Transverse colon (tissue), 4 donors: ENCODE measurements at regions not wholly inside any gene's neighbourhood (a gene's known extent, or its start where the extent isn't known, plus 50 kb on each side); places are given as distances from the start of the nearest gene placed in this dataset.

Experiments
- DNase-seq: peaks from one replicate; pipeline ENCODE4 v3.0.0-alpha.2; 2019
- H3K27ac ChIP-seq, 4 donors: fragments of 200-600 bp; sonication (generic); 2 replicates each; pipeline ENCODE4 v1.5.1; 2016 to 2018; ENCODE audit warnings: inconsistent platforms in 4 of 4
- H3K27me3 ChIP-seq: fragments of 200-600 bp; sonication (generic); 2 replicates; pipeline ENCODE4 v1.5.1; 2017; ENCODE audit warnings: inconsistent platforms
- H3K36me3 ChIP-seq, 4 donors: fragments of 200-600 bp; sonication (generic); 2 replicates each; pipeline ENCODE4 v1.5.1; 2017 to 2019; ENCODE audit warnings: inconsistent platforms in 4 of 4
- H3K4me1 ChIP-seq, 4 donors: fragments of 200-600 bp; sonication (generic); 2 replicates each; pipeline ENCODE4 v1.5.1; 2017 to 2020; ENCODE audit warnings: inconsistent platforms in 4 of 4
- H3K4me3 ChIP-seq, 4 donors: fragments of 200-600 bp; sonication (generic); 1 replicate in 1 of 4; 2 replicates in 3 of 4; pipeline versions ENCODE4 v1.5.1 to v1.6.1; 2017 to 2019; ENCODE audit warnings: inconsistent platforms in 4 of 4
- H3K9me3 ChIP-seq, 2 donors: fragments of 200-600 bp; sonication (generic); 2 replicates each; pipeline ENCODE4 v1.5.1; 2017 to 2019; ENCODE audit warnings: inconsistent platforms in 2 of 2
- EP300 ChIP-seq: sonication (generic); formaldehyde crosslinking; IDR thresholded peaks from one replicate; pipeline ENCODE4 v1.6.1; 2017; ENCODE audit warnings: antibody characterized with exemption, low read depth
- POLR2A ChIP-seq: fragments of 450-650 bp; IDR thresholded peaks from one replicate; pipeline ENCODE4 v1.6.1; 2016; ENCODE audit warnings: antibody characterized with exemption, mild to moderate bottlenecking, moderate library complexity
- POLR2AphosphoS5 ChIP-seq, 3 donors: sonication (generic); formaldehyde crosslinking; IDR thresholded peaks; one replicate each; pipeline ENCODE4 v1.6.1; 2016; ENCODE audit warnings: antibody characterized with exemption in 3 of 3
- WGBS, 2 donors: methylation state at CpG; one replicate each; pipeline ENCODE4 v1.1.5; 2018; ENCODE audit warnings: low coverage in 1 of 2; 5-methylcytosine and 5-hydroxymethylcytosine counted together
- in situ Hi-C, 4 donors: fragments of 200-750 bp; cut with MboI; loops; one replicate each; pipeline versions ENCODE4 v1.15.0 to v1.15.1; 2017; ENCODE audit warnings: low sequenced_read_pairs in 3 of 4, low pct_ligation_motif_present in 1 of 4, low pct_unique_long_range_greater_than_20kb in 1 of 4
- intact Hi-C: fragments of 100-400 bp; cut with DNase I; formaldehyde crosslinking; loops from one replicate; pipeline ENCODE4 v1.15.1; 2023; ENCODE audit warnings: low total_unique reads
- TF ChIP-seq, protein P1 (sequence below), 5 experiments: fragments of 200-600 bp in 3 of 5; fragments of 450-650 bp in 2 of 5; sonication (generic) in 3 of 5; IDR thresholded peaks; 1 replicate in 2 of 5; 2 replicates in 3 of 5; pipeline ENCODE4 v1.5.1; 2016 to 2017; ENCODE audit warnings: antibody characterized with exemption in 5 of 5, inconsistent platforms in 3 of 5, mild to moderate bottlenecking in 2 of 5, moderate library complexity in 1 of 5

GRCh38 chr4:188197566-188197965, 58.3 kb downstream of the TRIML1 start:
- 81% methylated on average over 9 of the region's 9 CpGs; no CpG with 5 or more reads in 1 of the 2 donors for WGBS, 2 donors
- no peak for DNase-seq

DNA sequence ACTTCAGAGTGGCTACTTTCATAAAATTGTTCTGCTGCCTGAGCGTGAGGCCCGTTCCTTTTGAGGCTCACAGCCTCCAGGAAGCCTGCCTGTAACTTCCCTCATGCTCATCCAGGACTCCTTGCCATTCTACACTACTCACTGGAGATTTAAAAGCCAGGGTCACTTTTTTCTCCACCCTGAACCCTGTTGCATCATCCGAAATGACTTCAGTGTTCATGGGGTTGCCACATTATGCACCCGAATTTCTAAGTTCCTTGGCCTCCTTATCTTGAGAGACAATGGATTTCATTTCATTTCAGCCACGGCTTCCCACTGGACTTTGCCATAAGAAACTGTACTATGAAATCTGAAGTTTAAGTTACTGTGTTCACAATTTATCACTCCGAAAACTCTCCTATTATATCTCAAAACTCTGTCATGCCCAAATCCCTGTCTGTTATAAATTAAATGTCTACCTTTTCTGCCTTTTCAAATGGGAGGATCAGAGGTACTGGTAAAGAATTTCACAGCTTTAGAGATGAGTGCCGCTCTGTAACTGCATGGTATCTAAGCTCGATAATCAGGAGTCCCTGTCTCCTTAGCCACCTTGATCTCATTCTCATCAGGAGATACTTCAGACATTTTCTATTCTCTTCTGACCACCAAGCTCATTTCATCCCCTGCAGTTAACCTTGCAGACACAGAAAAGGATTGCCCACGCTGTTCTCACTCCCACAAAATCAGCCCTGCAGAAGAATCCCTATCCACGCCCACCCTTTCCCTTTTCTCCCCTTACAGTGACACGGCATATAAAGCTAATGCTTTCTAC, 59.9 kb downstream of the TRIML1 start:
- Histone ChIP-seq H3K27ac (no peak overlapping the region), H3K4me3 (no peak overlapping the region), H3K9me3 (no peaks in the 10 kb centered on the region), H3K27me3 (no peaks in the 10 kb centered on the region), H3K36me3 (no peaks in the 10 kb centered on the region), H3K4me1 (no peaks in the 10 kb centered on the region)
- no peak for DNase-seq
- intact Hi-C loops, result no loop called here
- in situ Hi-C loops, result no loop called here
- WGBS, 2 donors, result 76 to 77% methylated on average over 8 to 11 of the region's 11 CpGs
- TF ChIP-seq POLR2A, result no peak
- TF ChIP-seq, protein P1, sequence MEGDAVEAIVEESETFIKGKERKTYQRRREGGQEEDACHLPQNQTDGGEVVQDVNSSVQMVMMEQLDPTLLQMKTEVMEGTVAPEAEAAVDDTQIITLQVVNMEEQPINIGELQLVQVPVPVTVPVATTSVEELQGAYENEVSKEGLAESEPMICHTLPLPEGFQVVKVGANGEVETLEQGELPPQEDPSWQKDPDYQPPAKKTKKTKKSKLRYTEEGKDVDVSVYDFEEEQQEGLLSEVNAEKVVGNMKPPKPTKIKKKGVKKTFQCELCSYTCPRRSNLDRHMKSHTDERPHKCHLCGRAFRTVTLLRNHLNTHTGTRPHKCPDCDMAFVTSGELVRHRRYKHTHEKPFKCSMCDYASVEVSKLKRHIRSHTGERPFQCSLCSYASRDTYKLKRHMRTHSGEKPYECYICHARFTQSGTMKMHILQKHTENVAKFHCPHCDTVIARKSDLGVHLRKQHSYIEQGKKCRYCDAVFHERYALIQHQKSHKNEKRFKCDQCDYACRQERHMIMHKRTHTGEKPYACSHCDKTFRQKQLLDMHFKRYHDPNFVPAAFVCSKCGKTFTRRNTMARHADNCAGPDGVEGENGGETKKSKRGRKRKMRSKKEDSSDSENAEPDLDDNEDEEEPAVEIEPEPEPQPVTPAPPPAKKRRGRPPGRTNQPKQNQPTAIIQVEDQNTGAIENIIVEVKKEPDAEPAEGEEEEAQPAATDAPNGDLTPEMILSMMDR (IDR thresholded peaks at IDR 0.05), result no peak
- no peak for TF ChIP-seq EP300
- TF ChIP-seq POLR2AphosphoS5 (IDR thresholded peaks at IDR 0.05), result no peak

More at GRCh38 chr4:188197566-188197965, 58.3 kb downstream of the TRIML1 start:
- no peaks in the 10 kb centered on the region for H3K9me3 ChIP-seq
- no peaks in the 10 kb centered on the region for H3K4me1 ChIP-seq
- H3K27ac ChIP-seq, result no peak overlapping the region
- TF ChIP-seq POLR2AphosphoS5 (IDR thresholded peaks at IDR 0.05) (no peak), EP300 (no peak), POLR2A (no peak)
- TF ChIP-seq, protein P1 (IDR thresholded peaks at IDR 0.05), result no peak
- no peaks in the 10 kb centered on the region for H3K36me3 ChIP-seq
- in situ Hi-C loops (no loop called here), intact Hi-C loops (no loop called here)
- no peaks in the 10 kb centered on the region for H3K27me3 ChIP-seq
- no peak overlapping the region for H3K4me3 ChIP-seq

DNA sequence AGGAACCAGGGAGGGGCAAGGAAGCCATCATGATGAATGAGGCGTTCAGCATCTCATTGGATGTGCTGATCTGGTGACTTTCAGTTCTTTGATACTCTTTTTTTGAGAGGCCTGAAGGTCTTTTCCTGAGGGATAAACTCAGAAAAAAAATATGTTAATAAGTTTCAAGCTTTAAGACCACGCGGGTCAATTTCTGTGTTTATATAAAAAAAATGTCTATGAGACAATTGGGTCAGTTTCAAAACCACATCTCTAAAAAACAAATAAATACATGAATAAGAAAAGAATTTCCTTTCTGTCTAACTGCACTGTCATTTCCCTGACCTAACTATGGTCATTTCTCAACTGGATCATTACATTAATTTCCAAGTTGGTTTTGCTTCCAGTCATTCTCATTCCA, 62.6 kb downstream of the TRIML1 start:
- Histone ChIP-seq H3K9me3 (no peaks in the 10 kb centered on the region), H3K27me3 (no peaks in the 10 kb centered on the region), H3K36me3 (no peaks in the 10 kb centered on the region), H3K4me3 (no peak overlapping the region), H3K27ac (no peak overlapping the region), H3K4me1 (no peaks in the 10 kb centered on the region)
- no peak for TF ChIP-seq POLR2AphosphoS5 (IDR thresholded peaks at IDR 0.05)
- TF ChIP-seq EP300, result no peak
- no peak for TF ChIP-seq POLR2A
- TF ChIP-seq, protein P1 (IDR thresholded peaks at IDR 0.05), result no peak
- intact Hi-C loops, result no loop called here
- in situ Hi-C loops, result no loop called here
- DNase-seq, result no peak
- 62 to 89% methylated on average over 3 of the region's 3 CpGs for WGBS, 2 donors

- in situ Hi-C loops, result no loop called here
- Histone ChIP-seq H3K9me3 (no peaks in the 10 kb centered on the region), H3K27ac (no peak overlapping the region), H3K27me3 (no peaks in the 10 kb centered on the region), H3K36me3 (no peaks in the 10 kb centered on the region), H3K4me1 (no peaks in the 10 kb centered on the region), H3K4me3 (no peak overlapping the region)
- no peak for DNase-seq
- intact Hi-C loops, result no loop called here
- 72 to 79% methylated on average over 3 of the region's 3 CpGs for WGBS, 2 donors
- TF ChIP-seq EP300 (no peak), POLR2A (no peak), POLR2AphosphoS5 (IDR thresholded peaks at IDR 0.05) (no peak)
- TF ChIP-seq, protein P1 (IDR thresholded peaks at IDR 0.05), result no peak
Observed at GRCh38 chr4:188206783-188207182, 67.5 kb downstream of the TRIML1 start.
